ENCODE measurements at regions not wholly inside any gene's neighbourhood (a gene's known extent, or its start where the extent isn't known, plus 50 kb on each side); places are given as distances from the start of the nearest gene placed in this dataset.

GRCh38 chr16:80337786-80338185, 203.0 kb upstream of the DYNLRB2 start:
- 93 to 96% methylated on average over 5 of the region's 5 CpGs for WGBS, 2 experiments
- H3K4me1 ChIP-seq (ENCODE audit: control insufficient read depth, insufficient read depth, low read length), result no peaks in the 10 kb centered on the region
- H3K4me3 ChIP-seq (ENCODE audit: insufficient read depth, low read depth, low read length), result no peak overlapping the region
- H3K27me3 ChIP-seq (ENCODE audit: control insufficient read depth, insufficient read depth, low read length, poor library complexity, severe bottlenecking), result no peaks in the 10 kb centered on the region
- no peak overlapping the region for H3K27ac ChIP-seq (ENCODE audit: insufficient read depth, low read depth, low read length, poor library complexity, severe bottlenecking)
- no peaks in the 10 kb centered on the region for H3K36me3 ChIP-seq (ENCODE audit: control insufficient read depth, insufficient read depth, low read length)
- H3K9me3 ChIP-seq (ENCODE audit: control insufficient read depth, low read length), result no peaks in the 10 kb centered on the region

DNA sequence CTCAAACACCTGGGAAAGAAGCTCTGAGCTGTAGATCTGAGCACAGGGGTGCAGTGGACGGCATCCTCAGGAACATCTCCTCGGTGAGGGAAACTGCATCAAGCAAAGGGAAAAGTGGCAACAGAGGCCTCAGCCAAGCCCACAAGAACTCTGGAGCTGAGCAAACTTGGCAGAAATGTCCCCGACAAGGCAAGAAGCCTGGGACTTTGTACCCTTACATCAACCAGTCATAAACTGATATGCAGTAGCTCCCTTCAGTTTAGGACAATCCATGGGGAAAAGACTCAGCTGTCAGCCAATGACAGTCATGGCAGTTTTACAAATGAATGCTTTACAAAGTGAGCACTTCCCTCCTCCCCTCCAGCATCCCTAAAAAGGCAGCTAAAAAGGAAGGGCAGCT, 210.0 kb upstream of the DYNLRB2 start:
- H3K27ac ChIP-seq (ENCODE audit: insufficient read depth, low read depth, low read length, poor library complexity, severe bottlenecking), result no peak overlapping the region
- 81 to 84% methylated on average over 3 of the region's 3 CpGs for WGBS, 2 experiments
- H3K9me3 ChIP-seq (ENCODE audit: control insufficient read depth, low read length), result no peaks in the 10 kb centered on the region
- H3K27me3 ChIP-seq (ENCODE audit: control insufficient read depth, insufficient read depth, low read length, poor library complexity, severe bottlenecking), result no peaks in the 10 kb centered on the region
- no peaks in the 10 kb centered on the region for H3K4me1 ChIP-seq (ENCODE audit: control insufficient read depth, insufficient read depth, low read length)
- H3K4me3 ChIP-seq (ENCODE audit: insufficient read depth, low read depth, low read length), result no peak overlapping the region
- H3K36me3 ChIP-seq (ENCODE audit: control insufficient read depth, insufficient read depth, low read length), result no peaks in the 10 kb centered on the region

GRCh38 chr16:80330150-80330549, 210.6 kb upstream of the DYNLRB2 start:
- 93 to 94% methylated on average over 3 of the region's 3 CpGs for WGBS, 2 experiments
- Histone ChIP-seq H3K36me3 (ENCODE audit: control insufficient read depth, insufficient read depth, low read length) (no peaks in the 10 kb centered on the region), H3K4me1 (ENCODE audit: control insufficient read depth, insufficient read depth, low read length) (no peaks in the 10 kb centered on the region), H3K27me3 (ENCODE audit: control insufficient read depth, insufficient read depth, low read length, poor library complexity, severe bottlenecking) (no peaks in the 10 kb centered on the region), H3K27ac (ENCODE audit: insufficient read depth, low read depth, low read length, poor library complexity, severe bottlenecking) (no peak overlapping the region), H3K4me3 (ENCODE audit: insufficient read depth, low read depth, low read length) (no peak overlapping the region), H3K9me3 (ENCODE audit: control insufficient read depth, low read length) (no peaks in the 10 kb centered on the region)

- no peaks in the 10 kb centered on the region for H3K36me3 ChIP-seq (ENCODE audit: control insufficient read depth, insufficient read depth, low read length)
- H3K27me3 ChIP-seq (ENCODE audit: control insufficient read depth, insufficient read depth, low read length, poor library complexity, severe bottlenecking), result no peaks in the 10 kb centered on the region
- no peak overlapping the region for H3K4me3 ChIP-seq (ENCODE audit: insufficient read depth, low read depth, low read length)
- H3K9me3 ChIP-seq (ENCODE audit: control insufficient read depth, low read length), result no peaks in the 10 kb centered on the region
- no peak overlapping the region for H3K27ac ChIP-seq (ENCODE audit: insufficient read depth, low read depth, low read length, poor library complexity, severe bottlenecking)
- H3K4me1 ChIP-seq (ENCODE audit: control insufficient read depth, insufficient read depth, low read length), result peaks cover 18% of the 10 kb centered on the region
- 100% methylated on average over 1 of the region's 1 CpG for WGBS, 2 experiments
Observed at GRCh38 chr16:80327740-80328139, 213.1 kb upstream of the DYNLRB2 start.

DNA sequence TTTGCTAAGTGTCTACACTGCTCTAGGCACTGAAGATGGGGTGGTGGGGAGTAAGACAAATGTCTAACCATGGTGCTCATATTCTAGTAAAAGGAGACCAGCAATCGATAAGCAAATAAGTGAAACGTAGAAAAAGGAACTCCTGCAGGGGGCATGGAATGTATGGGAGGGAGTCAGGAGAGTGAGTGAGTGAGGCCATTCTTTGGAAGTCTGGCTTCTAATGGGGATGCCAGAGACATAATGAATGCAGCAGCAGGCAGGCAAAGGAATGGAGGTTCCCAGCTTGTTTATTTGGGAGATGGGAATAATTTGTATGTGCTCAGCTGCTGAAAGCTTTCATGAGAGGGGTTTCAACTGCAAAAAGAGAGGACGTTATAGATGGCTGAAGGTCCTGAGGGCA, 216.4 kb upstream of the DYNLRB2 start:
- Histone ChIP-seq H3K27ac (ENCODE audit: insufficient read depth, low read depth, low read length, poor library complexity, severe bottlenecking) (no peak overlapping the region), H3K36me3 (ENCODE audit: control insufficient read depth, insufficient read depth, low read length) (no peaks in the 10 kb centered on the region), H3K9me3 (ENCODE audit: control insufficient read depth, low read length) (no peaks in the 10 kb centered on the region), H3K27me3 (ENCODE audit: control insufficient read depth, insufficient read depth, low read length, poor library complexity, severe bottlenecking) (no peaks in the 10 kb centered on the region), H3K4me3 (ENCODE audit: insufficient read depth, low read depth, low read length) (no peak overlapping the region), H3K4me1 (ENCODE audit: control insufficient read depth, insufficient read depth, low read length) (peaks cover 18% of the 10 kb centered on the region)
- WGBS, 2 experiments, result 44 to 55% methylated on average over 3 of the region's 3 CpGs

GRCh38 chr16:80323808-80324195, 217.0 kb upstream of the DYNLRB2 start:
- WGBS, 2 experiments, result 90% methylated on average over 3 of the region's 3 CpGs
- Histone ChIP-seq H3K9me3 (ENCODE audit: control insufficient read depth, low read length) (no peaks in the 10 kb centered on the region), H3K4me1 (ENCODE audit: control insufficient read depth, insufficient read depth, low read length) (peaks cover 18% of the 10 kb centered on the region), H3K4me3 (ENCODE audit: insufficient read depth, low read depth, low read length) (no peak overlapping the region), H3K27ac (ENCODE audit: insufficient read depth, low read depth, low read length, poor library complexity, severe bottlenecking) (no peak overlapping the region), H3K27me3 (ENCODE audit: control insufficient read depth, insufficient read depth, low read length, poor library complexity, severe bottlenecking) (no peaks in the 10 kb centered on the region), H3K36me3 (ENCODE audit: control insufficient read depth, insufficient read depth, low read length) (no peaks in the 10 kb centered on the region)

- H3K27ac ChIP-seq (ENCODE audit: insufficient read depth, low read depth, low read length, poor library complexity, severe bottlenecking), result peak overlapping the region; percentile 11
- no peaks in the 10 kb centered on the region for H3K36me3 ChIP-seq (ENCODE audit: control insufficient read depth, insufficient read depth, low read length)
- 85 to 89% methylated on average over 13 of the region's 13 CpGs for WGBS, 2 experiments
- peaks cover 18% of the 10 kb centered on the region for H3K4me1 ChIP-seq (ENCODE audit: control insufficient read depth, insufficient read depth, low read length)
- H3K4me3 ChIP-seq (ENCODE audit: insufficient read depth, low read depth, low read length), result no peak overlapping the region
- H3K27me3 ChIP-seq (ENCODE audit: control insufficient read depth, insufficient read depth, low read length, poor library complexity, severe bottlenecking), result no peaks in the 10 kb centered on the region
- no peaks in the 10 kb centered on the region for H3K9me3 ChIP-seq (ENCODE audit: control insufficient read depth, low read length)
Observed at GRCh38 chr16:80323187-80323807, 217.5 kb upstream of the DYNLRB2 start.

DNA sequence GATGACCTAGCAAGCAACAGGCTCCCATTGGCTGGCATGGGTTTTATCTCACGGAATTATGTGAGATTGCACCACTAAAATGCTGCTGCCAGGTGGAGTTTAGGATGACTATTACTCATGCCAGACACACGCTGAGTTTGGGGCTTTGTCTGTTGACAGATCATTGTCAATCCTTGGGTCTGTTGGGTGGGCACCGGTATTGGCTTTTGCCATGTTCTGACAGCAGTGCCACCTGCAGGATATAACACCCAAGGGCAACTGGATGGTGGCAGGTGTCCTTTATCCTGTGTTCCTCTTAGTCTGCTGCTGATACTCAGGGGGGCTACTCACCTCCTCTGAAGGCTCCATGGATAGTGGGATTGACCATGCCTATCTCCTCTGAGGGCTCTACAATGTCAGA, 221.6 kb upstream of the DYNLRB2 start:
- no peaks in the 10 kb centered on the region for H3K9me3 ChIP-seq (ENCODE audit: control insufficient read depth, low read length)
- peaks cover 11% of the 10 kb centered on the region for H3K4me1 ChIP-seq (ENCODE audit: control insufficient read depth, insufficient read depth, low read length)
- 89% methylated on average over 3 of the region's 3 CpGs for WGBS, 2 experiments
- H3K4me3 ChIP-seq (ENCODE audit: insufficient read depth, low read depth, low read length), result no peak overlapping the region
- H3K36me3 ChIP-seq (ENCODE audit: control insufficient read depth, insufficient read depth, low read length), result no peaks in the 10 kb centered on the region
- no peaks in the 10 kb centered on the region for H3K27me3 ChIP-seq (ENCODE audit: control insufficient read depth, insufficient read depth, low read length, poor library complexity, severe bottlenecking)
- H3K27ac ChIP-seq (ENCODE audit: insufficient read depth, low read depth, low read length, poor library complexity, severe bottlenecking), result no peak overlapping the region

DNA sequence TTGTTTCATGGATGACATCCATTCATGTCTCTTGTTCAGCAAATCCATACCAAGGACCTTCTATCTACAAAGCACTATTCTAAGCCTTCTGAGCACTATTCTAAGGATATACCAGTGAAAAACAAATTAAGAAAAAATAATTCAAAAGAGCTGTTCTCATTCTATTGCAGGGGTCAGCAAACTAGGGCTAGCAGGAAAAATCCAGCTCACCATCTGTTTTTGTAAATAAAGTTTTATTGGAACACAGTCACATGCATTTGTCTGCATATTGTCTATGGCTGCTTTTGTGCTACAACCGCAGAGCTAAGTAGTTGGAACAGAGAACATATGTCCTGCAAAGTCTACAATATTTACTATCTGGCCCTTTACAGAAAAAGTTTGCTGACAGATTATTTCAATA, 222.7 kb upstream of the DYNLRB2 start:
- H3K4me3 ChIP-seq (ENCODE audit: insufficient read depth, low read depth, low read length), result no peak overlapping the region
- H3K36me3 ChIP-seq (ENCODE audit: control insufficient read depth, insufficient read depth, low read length), result no peaks in the 10 kb centered on the region
- WGBS, 2 experiments, result 78 to 90% methylated on average over 1 of the region's 1 CpG
- no peaks in the 10 kb centered on the region for H3K27me3 ChIP-seq (ENCODE audit: control insufficient read depth, insufficient read depth, low read length, poor library complexity, severe bottlenecking)
- no peak overlapping the region for H3K27ac ChIP-seq (ENCODE audit: insufficient read depth, low read depth, low read length, poor library complexity, severe bottlenecking)
- peaks cover under 1% of the 10 kb centered on the region for H3K4me1 ChIP-seq (ENCODE audit: control insufficient read depth, insufficient read depth, low read length)
- H3K9me3 ChIP-seq (ENCODE audit: control insufficient read depth, low read length), result no peaks in the 10 kb centered on the region

- WGBS, 2 experiments, result 91 to 92% methylated on average over 8 of the region's 8 CpGs
- Histone ChIP-seq H3K27ac (ENCODE audit: insufficient read depth, low read depth, low read length, poor library complexity, severe bottlenecking) (no peak overlapping the region), H3K9me3 (ENCODE audit: control insufficient read depth, low read length) (no peaks in the 10 kb centered on the region), H3K36me3 (ENCODE audit: control insufficient read depth, insufficient read depth, low read length) (no peaks in the 10 kb centered on the region), H3K27me3 (ENCODE audit: control insufficient read depth, insufficient read depth, low read length, poor library complexity, severe bottlenecking) (no peaks in the 10 kb centered on the region), H3K4me3 (ENCODE audit: insufficient read depth, low read depth, low read length) (no peak overlapping the region), H3K4me1 (ENCODE audit: control insufficient read depth, insufficient read depth, low read length) (no peaks in the 10 kb centered on the region)
Observed at GRCh38 chr16:80317599-80318037, 223.2 kb upstream of the DYNLRB2 start.

DNA sequence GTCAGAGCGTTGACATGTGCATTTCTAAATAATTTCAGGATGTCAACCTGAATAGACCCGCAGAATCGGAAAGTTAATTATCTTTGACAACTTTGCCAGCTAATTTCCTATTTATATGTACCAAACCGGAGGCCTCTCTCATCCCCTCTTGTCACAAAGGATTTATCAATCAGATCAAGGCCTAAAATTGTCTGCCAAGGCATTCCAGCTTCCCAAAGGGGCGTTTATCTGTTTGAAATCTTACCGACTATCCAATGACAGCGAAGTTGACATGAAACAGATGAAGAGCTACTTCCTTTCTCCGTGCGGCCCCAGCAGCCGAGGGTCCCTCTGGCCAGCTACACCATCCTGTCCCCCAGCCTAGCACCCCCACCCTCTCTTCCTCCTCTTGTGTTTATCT, 223.7 kb upstream of the DYNLRB2 start:
- Histone ChIP-seq H3K27ac (ENCODE audit: insufficient read depth, low read depth, low read length, poor library complexity, severe bottlenecking) (no peak overlapping the region), H3K27me3 (ENCODE audit: control insufficient read depth, insufficient read depth, low read length, poor library complexity, severe bottlenecking) (no peaks in the 10 kb centered on the region), H3K4me1 (ENCODE audit: control insufficient read depth, insufficient read depth, low read length) (no peaks in the 10 kb centered on the region), H3K9me3 (ENCODE audit: control insufficient read depth, low read length) (no peaks in the 10 kb centered on the region), H3K36me3 (ENCODE audit: control insufficient read depth, insufficient read depth, low read length) (no peaks in the 10 kb centered on the region), H3K4me3 (ENCODE audit: insufficient read depth, low read depth, low read length) (no peak overlapping the region)
- 93 to 94% methylated on average over 10 of the region's 10 CpGs for WGBS, 2 experiments
